A673 (cell line): ENCODE measurements at regions not wholly inside any gene's neighbourhood (a gene's known extent, or its start where the extent isn't known, plus 50 kb on each side); places are given as distances from the start of the nearest gene placed in this dataset.

Experiments used
- EZH2 ChIP-seq: fragments of 200-600 bp; sonication (generic); IDR thresholded peaks from 2 replicates; pipeline ENCODE4 v1.6.1; 2017; ENCODE audit warnings: borderline replicate concordance, low read depth, mild to moderate bottlenecking, mixed read lengths, antibody characterized with exemption, low read length; ENCODE audit not compliant: poor library complexity, severe bottlenecking
- TF ChIP-seq, protein P1 (sequence below): fragments of 300-800, 200-600 bp; sonication (generic); conservative IDR thresholded peaks from 2 replicates; pipeline ENCODE4 v1.5.1; 2017; ENCODE audit warnings: low read depth, mild to moderate bottlenecking, antibody characterized with exemption, low read length, moderate library complexity, mixed read lengths

DNA sequence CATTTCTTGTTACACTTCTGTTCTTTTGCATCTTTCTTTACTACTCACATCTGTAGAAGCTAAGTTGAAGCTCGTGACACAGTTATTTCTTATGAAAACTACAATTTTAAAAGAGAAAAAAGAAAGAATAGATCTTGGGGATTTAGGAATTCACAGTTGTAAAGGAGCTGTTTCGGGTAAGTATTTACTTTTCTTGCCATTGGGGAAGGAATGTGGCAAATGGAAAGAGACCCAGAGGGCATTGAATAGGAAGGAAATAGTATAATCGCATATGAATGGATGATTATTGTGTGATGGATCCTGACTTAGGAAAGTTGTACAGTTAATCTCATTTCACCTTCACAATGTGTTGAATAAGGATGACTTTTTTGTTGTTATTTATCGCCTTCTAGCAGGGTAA, 914.1 kb upstream of the CDH8 start:
- TF ChIP-seq, protein P1, sequence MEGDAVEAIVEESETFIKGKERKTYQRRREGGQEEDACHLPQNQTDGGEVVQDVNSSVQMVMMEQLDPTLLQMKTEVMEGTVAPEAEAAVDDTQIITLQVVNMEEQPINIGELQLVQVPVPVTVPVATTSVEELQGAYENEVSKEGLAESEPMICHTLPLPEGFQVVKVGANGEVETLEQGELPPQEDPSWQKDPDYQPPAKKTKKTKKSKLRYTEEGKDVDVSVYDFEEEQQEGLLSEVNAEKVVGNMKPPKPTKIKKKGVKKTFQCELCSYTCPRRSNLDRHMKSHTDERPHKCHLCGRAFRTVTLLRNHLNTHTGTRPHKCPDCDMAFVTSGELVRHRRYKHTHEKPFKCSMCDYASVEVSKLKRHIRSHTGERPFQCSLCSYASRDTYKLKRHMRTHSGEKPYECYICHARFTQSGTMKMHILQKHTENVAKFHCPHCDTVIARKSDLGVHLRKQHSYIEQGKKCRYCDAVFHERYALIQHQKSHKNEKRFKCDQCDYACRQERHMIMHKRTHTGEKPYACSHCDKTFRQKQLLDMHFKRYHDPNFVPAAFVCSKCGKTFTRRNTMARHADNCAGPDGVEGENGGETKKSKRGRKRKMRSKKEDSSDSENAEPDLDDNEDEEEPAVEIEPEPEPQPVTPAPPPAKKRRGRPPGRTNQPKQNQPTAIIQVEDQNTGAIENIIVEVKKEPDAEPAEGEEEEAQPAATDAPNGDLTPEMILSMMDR, result no peak
- no peak for TF ChIP-seq EZH2
